NOMO-1 treated with dmso at 0.1 percent for 144 hours (cell line): ENCODE measurements at regions not wholly inside any gene's neighbourhood (a gene's known extent, or its start where the extent isn't known, plus 50 kb on each side); places are given as distances from the start of the nearest gene placed in this dataset.

Experiments used
- DNase-seq: peaks from one replicate; lab custom pipeline; 2025; ENCODE audit not compliant: unreplicated experiment; lab: John Stamatoyannopoulos, UW

GRCh38 chr9:88811511-88811910 lies 179.8 kb upstream of the S1PR3 start:
- no peak for DNase-seq

- no peak for DNase-seq
Measured at GRCh38 chr9:88812938-88813637, 178.2 kb upstream of the S1PR3 start.

- DNase-seq: no peak
Measured at GRCh38 chr9:88813638-88814209, 177.5 kb upstream of the S1PR3 start.

GRCh38 chr9:88814577-88814976 lies 176.7 kb upstream of the S1PR3 start:
- DNase-seq: no peak

DNA sequence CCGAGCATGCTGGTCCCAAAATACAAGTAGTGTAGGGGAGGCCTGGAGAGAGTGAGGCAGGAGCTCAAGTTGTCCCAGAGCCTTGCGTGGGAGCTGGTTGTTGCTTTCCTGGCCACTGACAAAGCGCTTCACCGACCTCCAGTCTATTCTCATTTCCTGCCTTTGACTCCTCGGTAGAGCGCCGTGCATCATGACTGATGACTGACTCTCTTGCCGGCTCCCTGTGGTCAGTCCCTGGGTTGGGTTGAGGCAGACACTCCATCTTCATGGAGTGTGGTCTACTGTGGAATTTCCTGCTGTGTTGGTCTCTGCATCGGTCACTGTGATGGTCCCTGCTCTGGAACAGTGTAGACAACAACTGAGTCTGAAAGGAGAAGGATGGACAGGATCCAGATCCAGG lies 175.1 kb upstream of the S1PR3 start:
- no peak for DNase-seq

DNA sequence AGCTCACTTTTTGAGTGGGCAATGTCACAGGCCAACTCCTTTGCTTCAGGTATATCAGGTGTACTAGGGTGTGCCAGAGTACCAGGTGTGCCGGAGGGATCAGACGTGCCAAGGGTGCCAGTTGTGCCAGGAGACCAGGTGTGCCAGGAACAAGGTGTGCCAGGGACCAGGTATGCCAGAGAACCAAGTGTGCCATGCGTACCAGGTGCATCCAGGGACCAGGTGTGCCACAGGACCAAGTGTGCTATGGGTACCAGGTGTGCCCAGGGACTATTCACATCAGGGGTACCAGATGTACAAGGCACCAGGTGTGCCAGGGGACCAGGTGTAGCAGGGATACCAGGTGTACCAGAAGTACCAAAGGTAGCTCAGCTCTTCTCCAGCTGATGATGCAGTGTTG lies 174.7 kb upstream of the S1PR3 start:
- no peak for DNase-seq

DNA sequence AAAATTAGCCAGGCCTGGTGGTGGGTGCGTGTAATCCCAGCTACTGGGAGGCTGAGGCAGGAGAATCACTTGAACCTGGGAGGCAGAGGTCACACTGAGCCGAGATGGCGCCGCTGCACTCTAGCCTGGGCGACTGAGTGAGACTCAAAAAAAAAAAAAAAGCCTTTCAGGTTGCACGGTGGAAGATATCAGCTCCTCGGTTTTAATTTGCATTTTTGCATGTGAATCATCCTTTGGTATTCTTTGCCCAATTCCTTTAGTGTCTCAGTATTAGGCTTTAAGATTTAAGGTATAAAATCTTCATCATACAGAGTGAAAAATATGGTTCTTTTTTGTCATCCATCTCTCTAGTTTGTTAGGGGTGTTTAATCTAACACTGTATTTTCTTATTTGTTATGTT lies 173.6 kb upstream of the S1PR3 start:
- DNase-seq: no peak

DNA sequence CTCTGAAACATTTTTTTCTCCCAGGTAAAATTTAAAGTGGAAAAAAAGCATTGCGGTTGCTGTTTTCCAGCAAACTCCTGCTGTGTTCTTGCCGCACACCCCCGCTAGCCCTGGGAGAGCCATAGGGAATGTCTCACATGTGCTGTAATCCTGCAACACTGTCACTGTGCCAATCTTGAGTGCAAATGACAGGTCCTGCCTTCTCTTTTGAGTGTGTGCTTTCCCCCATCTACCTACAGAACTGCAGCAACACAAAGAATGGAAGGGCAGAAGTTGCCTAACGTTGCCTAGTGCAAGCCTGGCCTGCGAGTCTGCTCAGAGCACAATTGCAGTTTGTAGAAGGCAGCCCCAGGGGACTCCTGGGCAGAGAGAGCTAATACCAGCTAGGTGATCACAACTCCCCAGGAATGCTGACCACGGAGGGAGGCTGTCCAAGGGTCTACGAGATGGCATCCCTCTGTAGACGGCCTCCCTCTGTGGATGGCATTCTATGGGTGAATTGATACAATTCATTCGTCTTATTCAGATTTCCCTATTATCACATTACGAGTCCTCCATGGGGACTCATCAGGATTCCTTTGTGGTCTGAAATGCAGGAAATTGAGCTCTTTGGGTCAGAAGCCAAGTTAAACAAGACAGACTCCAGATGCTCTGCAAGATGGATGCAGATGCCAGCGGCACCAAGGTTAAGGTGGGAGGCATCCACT lies 172.6 kb upstream of the S1PR3 start:
- DNase-seq: no peak

- DNase-seq: no peak
Measured at GRCh38 chr9:88819476-88819875, 171.8 kb upstream of the S1PR3 start.

DNA sequence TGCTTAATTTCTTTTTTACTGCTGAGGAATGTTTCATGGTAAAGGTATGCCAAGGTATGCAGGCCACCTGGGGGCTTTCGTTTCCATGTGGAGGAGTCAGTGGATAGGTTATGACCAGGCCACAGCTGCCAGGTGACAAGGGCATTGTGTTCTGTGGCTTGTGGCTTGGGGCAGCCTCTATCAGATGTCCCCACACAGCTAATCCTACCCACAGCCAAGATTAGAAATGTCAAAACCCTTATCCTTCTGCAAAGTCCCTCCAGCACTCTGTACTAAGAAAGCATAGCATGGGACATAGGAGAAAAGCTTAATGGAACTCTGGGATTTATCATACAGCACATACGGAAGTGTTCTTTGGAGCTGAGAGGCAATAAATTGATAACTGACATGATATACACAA lies 171.2 kb upstream of the S1PR3 start:
- DNase-seq: no peak

GRCh38 chr9:88821033-88821745 lies 170.1 kb upstream of the S1PR3 start:
- DNase-seq: no peak

GRCh38 chr9:88821746-88822106 lies 169.5 kb upstream of the S1PR3 start:
- no peak for DNase-seq

- DNase-seq: no peak
Measured at GRCh38 chr9:88824711-88825110, 166.6 kb upstream of the S1PR3 start.

DNA sequence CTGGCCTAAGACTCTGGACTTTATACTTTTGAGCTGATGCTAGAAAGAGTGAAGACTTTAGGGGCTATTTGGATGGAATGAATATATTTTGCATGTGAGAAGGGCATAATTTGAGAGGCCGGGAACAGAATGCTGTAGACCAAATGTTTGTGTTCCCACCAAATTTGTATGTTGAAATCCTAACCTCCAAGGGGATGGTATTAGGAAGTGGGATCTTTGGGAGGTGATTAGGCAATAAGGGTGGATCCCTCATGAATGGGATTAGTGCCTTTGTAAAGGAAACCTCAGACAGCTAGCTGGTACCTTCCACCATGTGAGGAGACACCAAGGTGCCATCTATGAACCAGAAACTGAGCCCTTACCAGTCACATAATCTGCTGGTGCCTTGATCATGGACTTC lies 165.1 kb upstream of the S1PR3 start:
- no peak for DNase-seq

DNA sequence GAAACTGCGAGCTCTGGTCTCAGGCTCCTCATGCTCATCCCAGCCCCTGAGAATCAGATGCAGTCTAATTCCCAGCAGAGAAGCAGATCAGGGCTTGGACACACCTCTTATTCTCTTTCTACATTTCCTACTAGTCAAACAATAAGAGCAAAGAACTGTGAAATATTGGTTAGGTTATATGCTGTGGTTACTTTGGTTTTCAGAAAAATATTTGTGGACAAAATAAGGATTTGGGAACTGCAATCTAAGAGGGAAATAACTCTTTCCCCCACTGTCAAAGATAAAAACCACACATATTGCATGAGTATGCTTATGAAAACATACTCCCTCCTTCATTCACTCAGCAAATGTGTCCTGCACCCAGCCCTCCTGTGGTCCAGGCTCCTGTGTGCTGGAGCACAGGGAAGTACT lies 164.5 kb upstream of the S1PR3 start:
- no peak for DNase-seq

DNA sequence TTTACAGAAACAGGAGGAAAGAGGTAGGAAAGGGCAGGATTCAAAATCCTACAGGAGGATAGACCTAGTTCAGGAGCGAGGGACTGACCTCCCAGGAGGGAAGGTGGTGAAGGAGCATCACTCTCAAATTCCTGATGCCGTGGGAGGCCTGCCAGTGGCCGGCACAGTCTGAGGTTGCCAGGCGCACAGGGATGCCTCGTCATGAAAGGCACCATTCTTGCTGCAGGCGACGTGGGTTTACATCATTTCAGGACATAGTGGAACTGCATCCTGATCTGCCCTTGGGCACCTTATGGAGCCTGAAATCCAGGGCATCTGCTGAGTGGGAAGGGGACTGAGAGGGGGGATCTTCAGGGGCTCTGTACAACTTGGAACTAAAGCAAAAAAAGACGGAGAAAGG lies 163.2 kb upstream of the S1PR3 start:
- no peak for DNase-seq

DNA sequence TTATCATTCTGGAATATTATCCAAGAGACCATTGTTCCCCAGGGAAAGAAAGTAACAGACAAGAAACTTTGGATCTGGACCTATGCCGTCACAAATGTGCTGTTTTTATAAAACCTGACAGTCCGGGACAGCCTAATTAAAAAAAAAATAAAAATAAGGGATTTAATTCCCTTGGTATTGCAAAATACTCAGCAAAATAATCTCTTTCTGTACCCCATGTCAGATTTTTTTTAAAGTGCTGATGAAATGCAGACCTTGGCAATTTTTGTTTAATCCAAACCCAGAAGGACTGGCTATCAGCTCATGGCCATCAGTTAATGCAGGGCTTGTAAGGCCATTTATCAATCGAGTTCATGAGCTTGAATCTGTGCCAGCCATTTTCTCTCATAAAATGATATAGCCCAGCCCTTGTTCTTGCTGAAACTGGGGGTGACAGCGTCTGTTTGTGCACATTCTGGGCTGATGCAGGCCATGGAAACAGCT lies 162.7 kb upstream of the S1PR3 start:
- no peak for DNase-seq

GRCh38 chr9:88829276-88829675 lies 162.0 kb upstream of the S1PR3 start:
- no peak for DNase-seq

- no peak for DNase-seq
Measured at GRCh38 chr9:88831713-88832407, 159.4 kb upstream of the S1PR3 start.

DNA sequence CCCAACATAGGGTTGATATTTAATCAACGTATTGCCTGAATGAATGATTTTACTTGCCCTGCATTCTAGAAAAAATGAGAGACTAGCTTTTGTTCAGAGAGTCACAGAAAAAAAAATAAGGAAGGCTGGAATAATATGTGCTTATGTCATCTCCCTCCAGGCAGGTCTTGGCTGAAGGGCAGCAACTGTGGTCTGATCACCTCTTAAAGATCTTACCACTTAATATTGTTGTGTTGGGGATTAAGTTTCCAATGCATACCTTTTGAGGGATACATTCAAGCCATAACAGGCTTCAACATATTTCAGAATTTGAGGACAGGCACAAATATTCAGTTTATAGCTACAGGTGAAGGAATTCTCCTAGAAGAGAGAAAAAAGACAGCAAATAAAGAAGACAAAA lies 157.3 kb upstream of the S1PR3 start:
- DNase-seq: no peak

GRCh38 chr9:88835038-88835466 lies 156.2 kb upstream of the S1PR3 start:
- peak; percentile 41 for DNase-seq
